ENCODE measurements at regions not wholly inside any gene's neighbourhood (a gene's known extent, or its start where the extent isn't known, plus 50 kb on each side); places are given as distances from the start of the nearest gene placed in this dataset.

DNA sequence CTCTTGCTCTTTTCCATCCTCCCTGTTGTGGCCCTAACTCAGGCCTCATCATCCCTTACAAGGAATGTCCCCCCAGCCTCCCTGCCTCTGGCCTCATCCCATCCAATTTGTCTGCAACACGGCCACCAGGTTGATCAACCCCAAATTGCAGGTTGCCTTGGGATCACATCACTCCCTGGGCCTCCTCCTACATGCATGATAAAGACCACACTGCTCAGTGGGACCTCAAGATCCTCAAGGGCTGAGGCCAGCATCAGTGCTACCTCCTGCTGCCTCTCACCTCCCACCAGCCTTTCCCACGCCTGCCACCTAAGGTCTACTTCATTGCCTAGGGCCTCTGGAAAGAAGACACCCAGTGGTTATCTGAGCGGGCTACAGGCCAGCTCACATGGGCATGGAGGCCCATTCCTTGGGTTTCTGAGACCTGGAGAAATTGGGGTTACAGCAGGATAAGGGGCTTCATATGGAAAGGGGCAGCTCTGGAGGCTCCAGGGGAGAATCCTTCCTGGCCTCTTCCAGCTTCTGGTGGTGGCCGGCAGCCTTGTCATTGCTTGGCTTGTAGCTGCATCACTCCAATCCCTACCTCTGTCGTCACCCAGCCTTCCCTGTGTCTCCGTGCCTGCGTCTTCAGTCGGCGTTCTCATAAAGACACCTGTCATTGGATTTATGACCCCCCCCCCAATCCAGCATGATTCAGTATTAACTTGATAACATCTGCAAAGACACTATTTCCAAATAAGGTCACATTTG lies 60.5 kb downstream of the KLHDC7A start:
- in situ Hi-C loops (cut with HindIII; ENCODE audit: low sequenced_read_pairs), result no loop called here
- no peak overlapping the region for H3K4me3 ChIP-seq (ENCODE audit: low read depth, low read length)
- TF ChIP-seq, protein P1, sequence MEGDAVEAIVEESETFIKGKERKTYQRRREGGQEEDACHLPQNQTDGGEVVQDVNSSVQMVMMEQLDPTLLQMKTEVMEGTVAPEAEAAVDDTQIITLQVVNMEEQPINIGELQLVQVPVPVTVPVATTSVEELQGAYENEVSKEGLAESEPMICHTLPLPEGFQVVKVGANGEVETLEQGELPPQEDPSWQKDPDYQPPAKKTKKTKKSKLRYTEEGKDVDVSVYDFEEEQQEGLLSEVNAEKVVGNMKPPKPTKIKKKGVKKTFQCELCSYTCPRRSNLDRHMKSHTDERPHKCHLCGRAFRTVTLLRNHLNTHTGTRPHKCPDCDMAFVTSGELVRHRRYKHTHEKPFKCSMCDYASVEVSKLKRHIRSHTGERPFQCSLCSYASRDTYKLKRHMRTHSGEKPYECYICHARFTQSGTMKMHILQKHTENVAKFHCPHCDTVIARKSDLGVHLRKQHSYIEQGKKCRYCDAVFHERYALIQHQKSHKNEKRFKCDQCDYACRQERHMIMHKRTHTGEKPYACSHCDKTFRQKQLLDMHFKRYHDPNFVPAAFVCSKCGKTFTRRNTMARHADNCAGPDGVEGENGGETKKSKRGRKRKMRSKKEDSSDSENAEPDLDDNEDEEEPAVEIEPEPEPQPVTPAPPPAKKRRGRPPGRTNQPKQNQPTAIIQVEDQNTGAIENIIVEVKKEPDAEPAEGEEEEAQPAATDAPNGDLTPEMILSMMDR (IDR thresholded peaks at IDR 0.05; ENCODE audit: low read depth, low read length), result no peak
- DNase-seq (ENCODE audit: low read depth, low spot score), result no peak

DNA sequence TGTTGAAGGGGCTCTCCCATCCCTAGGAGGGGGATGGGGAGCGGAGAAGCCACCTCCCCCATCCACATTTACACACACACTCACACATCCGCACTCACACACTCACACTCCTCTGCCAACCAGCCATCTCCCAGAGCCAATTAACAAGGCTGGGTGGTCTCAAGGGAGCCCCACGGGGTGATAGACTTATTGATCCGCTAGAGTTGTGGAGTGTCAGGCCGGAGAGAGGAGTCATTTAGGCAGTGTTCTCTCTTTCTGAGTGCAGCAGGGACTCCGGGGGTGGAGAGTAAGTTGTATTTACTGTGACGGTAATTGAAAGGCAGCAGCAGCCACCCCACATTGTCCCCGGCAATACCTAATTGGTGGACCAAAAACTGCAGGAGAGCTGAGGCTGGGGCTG lies 61.6 kb downstream of the KLHDC7A start:
- in situ Hi-C loops (cut with HindIII; ENCODE audit: low sequenced_read_pairs), result no loop called here
- DNase-seq (ENCODE audit: low read depth, low spot score), result no peak
- TF ChIP-seq, protein P1 (IDR thresholded peaks at IDR 0.05; ENCODE audit: low read depth, low read length), result no peak
- H3K4me3 ChIP-seq (ENCODE audit: low read depth, low read length), result no peak overlapping the region

DNA sequence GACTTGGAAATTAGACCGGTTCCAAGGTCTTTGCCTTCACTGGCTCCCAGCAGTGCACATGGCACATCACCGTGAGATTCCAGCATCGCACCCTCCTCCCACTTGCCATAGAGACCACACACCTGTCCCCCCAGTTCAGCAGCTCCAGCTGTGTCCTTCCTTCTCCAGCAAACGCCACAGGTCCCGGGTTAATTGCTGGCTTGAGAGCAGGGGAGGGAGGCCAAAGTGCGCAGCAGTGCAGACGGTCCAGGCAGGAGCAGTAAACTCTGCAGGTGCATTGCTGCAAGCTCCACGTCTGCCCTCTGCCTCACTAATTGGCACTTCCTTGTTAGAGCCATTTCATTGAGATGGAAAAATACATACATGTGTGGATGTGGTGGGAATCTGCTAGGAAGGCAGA lies 65.3 kb downstream of the KLHDC7A start:
- TF ChIP-seq, protein P1 (IDR thresholded peaks at IDR 0.05; ENCODE audit: low read depth, low read length), result no peak
- in situ Hi-C loops (cut with HindIII; ENCODE audit: low sequenced_read_pairs), result no loop called here
- H3K4me3 ChIP-seq (ENCODE audit: low read depth, low read length), result no peak overlapping the region
- no peak for DNase-seq (ENCODE audit: low read depth, low spot score)

DNA sequence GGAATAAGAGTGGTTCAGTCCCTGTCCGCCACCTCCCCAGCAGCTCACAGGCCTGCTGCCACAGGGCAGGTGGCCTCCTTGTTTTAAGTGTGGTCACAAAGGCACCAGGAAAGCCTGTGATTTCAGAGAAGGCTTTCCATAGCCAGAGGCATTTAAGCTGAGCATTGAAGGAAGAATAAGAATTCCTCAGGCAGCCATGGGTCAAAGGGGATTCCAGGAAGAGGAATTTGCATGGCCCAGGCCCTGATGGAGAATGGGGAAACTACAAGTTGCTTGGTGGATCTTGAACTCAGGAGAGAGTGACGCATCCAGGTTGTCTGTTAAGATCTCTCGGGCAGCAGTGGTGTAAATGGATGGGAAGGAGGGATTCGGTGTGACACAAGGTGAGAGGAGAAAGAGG lies 66.7 kb downstream of the KLHDC7A start:
- TF ChIP-seq, protein P1 (IDR thresholded peaks at IDR 0.05; ENCODE audit: low read depth, low read length), result no peak
- no peak overlapping the region for H3K4me3 ChIP-seq (ENCODE audit: low read depth, low read length)
- DNase-seq (ENCODE audit: low read depth, low spot score), result no peak
- in situ Hi-C loops (cut with HindIII; ENCODE audit: low sequenced_read_pairs), result no loop called here

DNA sequence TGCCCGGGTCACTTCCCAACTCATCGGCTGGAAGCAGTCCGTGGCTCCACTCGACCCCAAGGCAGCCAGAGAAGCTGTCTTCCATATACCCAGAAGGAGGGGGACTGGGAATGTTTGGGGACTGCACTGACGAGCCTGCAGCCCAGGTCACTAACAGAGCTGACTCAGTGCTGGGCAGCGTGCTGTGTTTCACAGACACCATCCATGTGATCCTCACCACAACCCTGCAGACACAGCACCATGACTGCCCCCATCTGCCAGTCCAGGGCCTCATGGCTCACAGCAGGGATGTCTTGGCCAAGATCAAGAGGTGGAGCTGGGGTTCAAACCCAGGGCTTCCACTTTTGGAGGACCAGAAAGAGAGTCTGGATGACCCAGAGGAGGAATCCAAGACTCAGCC lies 67.9 kb downstream of the KLHDC7A start:
- TF ChIP-seq, protein P1 (IDR thresholded peaks at IDR 0.05; ENCODE audit: low read depth, low read length), result no peak
- DNase-seq (ENCODE audit: low read depth, low spot score), result no peak
- in situ Hi-C loops (cut with HindIII; ENCODE audit: low sequenced_read_pairs), result no loop called here
- no peak overlapping the region for H3K4me3 ChIP-seq (ENCODE audit: low read depth, low read length)

DNA sequence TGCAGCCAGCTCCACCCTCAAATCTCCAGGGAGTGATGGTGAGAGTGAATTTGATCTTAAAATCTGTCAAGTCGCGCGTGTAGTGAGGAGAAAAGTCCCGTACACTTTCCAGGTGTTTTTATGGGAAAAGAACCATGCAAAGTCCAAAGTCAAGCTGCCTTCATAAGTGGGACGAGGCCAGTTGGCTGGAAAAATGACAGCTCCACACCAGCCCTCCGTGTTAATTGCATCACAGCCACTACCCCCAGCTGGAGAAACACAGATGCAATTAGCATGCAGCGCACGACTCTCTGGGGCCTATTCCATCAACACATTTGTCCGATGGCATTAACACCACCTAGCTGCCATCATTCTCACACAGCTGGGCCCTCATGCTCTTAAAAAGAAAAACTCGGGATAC lies 68.4 kb downstream of the KLHDC7A start:
- no peak overlapping the region for H3K4me3 ChIP-seq (ENCODE audit: low read depth, low read length)
- TF ChIP-seq, protein P1 (IDR thresholded peaks at IDR 0.05; ENCODE audit: low read depth, low read length), result no peak
- no peak for DNase-seq (ENCODE audit: low read depth, low spot score)
- in situ Hi-C loops (cut with HindIII; ENCODE audit: low sequenced_read_pairs), result no loop called here
